HG03280 (cell line): ENCODE measurements at regions not wholly inside any gene's neighbourhood (a gene's known extent, or its start where the extent isn't known, plus 50 kb on each side); places are given as distances from the start of the nearest gene placed in this dataset.
"Not testable (repeated sequence)": the region's sequence is repeated elsewhere in the genome, so short reads cannot be mapped to it uniquely, and the experiment has no call there.

ENCODE experiments used
- ATAC-seq: cut with Tn5 transposase; IDR thresholded peaks from one replicate; pipeline ENCODE4 v1.9.1; 2021; ENCODE audit warnings: mild to moderate bottlenecking, moderate library complexity; ENCODE audit not compliant: unreplicated experiment

GRCh38 chr3:124043023-124043422, 51.1 kb upstream of the ROPN1 start:
- no peak for ATAC-seq

- ATAC-seq: no peak
Observed at GRCh38 chr3:124044956-124045355, 53.0 kb upstream of the ROPN1 start.

- ATAC-seq: no peak
Observed at GRCh38 chr3:124048967-124049798, 57.3 kb upstream of the ROPN1 start.

- no peak for ATAC-seq
Observed at GRCh38 chr3:124051636-124052035, 59.7 kb upstream of the ROPN1 start.

GRCh38 chr3:124053871-124054270, 61.9 kb upstream of the ROPN1 start:
- ATAC-seq: no peak

- ATAC-seq: no peak
Observed at GRCh38 chr3:124056846-124057245, 64.9 kb upstream of the ROPN1 start.

GRCh38 chr3:124057420-124057819, 65.5 kb upstream of the ROPN1 start:
- no peak for ATAC-seq

- ATAC-seq: no peak
Observed at GRCh38 chr3:124059580-124059979, 67.7 kb upstream of the ROPN1 start.

GRCh38 chr3:124063197-124063909, 71.4 kb upstream of the ROPN1 start:
- ATAC-seq: no peak

GRCh38 chr3:124064050-124064449, 72.1 kb upstream of the ROPN1 start:
- ATAC-seq: no peak

GRCh38 chr3:124066543-124066942, 74.6 kb upstream of the ROPN1 start:
- not testable (repeated sequence) for ATAC-seq

- ATAC-seq: not testable (repeated sequence)
Observed at GRCh38 chr3:124069706-124070105, 77.8 kb upstream of the ROPN1 start.

GRCh38 chr3:124075090-124075489, 83.2 kb upstream of the ROPN1 start:
- not testable (repeated sequence) for ATAC-seq

- no peak for ATAC-seq
Observed at GRCh38 chr3:124075753-124076152, 83.8 kb upstream of the ROPN1 start.

- ATAC-seq: no peak
Observed at GRCh38 chr3:124076235-124076634, 84.3 kb upstream of the ROPN1 start.

GRCh38 chr3:124078953-124079911, 87.3 kb upstream of the ROPN1 start:
- no peak for ATAC-seq

- no peak for ATAC-seq
Observed at GRCh38 chr3:124079912-124080276, 88.0 kb upstream of the ROPN1 start.

- no peak for ATAC-seq
Observed at GRCh38 chr3:124082343-124082742, 90.4 kb upstream of the ROPN1 start.

- no peak for ATAC-seq
Observed at GRCh38 chr3:124084022-124084881, 92.3 kb upstream of the ROPN1 start.

- no peak for ATAC-seq
Observed at GRCh38 chr3:124088801-124089200, 96.9 kb upstream of the ROPN1 start.
